ENCODE measurements at regions not wholly inside any gene's neighbourhood (a gene's known extent, or its start where the extent isn't known, plus 50 kb on each side); places are given as distances from the start of the nearest gene placed in this dataset.

DNA sequence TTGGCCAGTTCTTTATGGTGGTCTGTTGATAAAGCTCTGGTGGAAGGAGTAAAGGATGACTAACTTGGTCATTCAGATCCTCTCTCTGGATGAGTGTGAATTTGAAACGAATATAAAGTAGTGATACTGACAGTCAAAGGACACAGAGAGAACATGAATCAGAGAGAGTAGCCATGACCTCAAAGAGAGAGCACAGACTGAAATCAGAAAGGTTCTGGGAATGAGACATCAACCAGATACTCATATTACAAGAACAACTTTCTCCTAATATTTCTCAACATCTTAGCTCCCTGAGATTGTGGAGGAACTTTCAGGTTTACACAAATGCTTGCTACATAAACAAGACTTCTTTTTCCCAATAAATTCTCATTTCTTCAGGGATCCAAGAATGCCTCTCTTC, 849.1 kb upstream of the CHAC2 start:
- CTCF ChIA-PET, result no interaction called here
- no peak overlapping the region for H3K4me3 Mint-ChIP-seq
- DNase-seq, result no peak
- H3K9me3 Mint-ChIP-seq, result no peaks in the 10 kb centered on the region
- no peaks in the 10 kb centered on the region for H3K27me3 Mint-ChIP-seq
- no peaks in the 10 kb centered on the region for H3K4me1 Mint-ChIP-seq
- no peaks in the 10 kb centered on the region for H3K36me3 Mint-ChIP-seq
- H3K27ac Mint-ChIP-seq, result no peak overlapping the region

DNA sequence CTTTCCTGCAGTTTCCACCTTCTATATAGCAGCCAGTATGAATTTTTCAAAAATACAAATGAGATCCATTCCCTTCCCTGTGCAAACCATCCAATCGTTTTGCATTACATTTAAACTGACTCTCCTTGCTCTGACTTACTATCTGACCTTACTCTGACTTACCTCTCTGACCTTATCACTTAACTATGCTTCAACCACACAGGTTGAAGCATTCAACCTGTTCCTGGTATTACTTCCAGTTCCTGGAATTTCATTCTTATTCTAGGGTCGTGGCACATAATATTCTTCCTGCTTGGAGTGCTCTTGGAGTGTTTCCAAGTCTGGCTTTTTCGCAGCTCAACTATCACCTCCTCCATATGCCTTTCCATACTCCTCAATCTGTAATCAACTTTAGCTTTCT, 850.6 kb upstream of the CHAC2 start:
- Mint-ChIP-seq H3K4me3 (no peak overlapping the region), H3K27ac (no peak overlapping the region), H3K9me3 (no peaks in the 10 kb centered on the region), H3K27me3 (no peaks in the 10 kb centered on the region), H3K36me3 (no peaks in the 10 kb centered on the region), H3K4me1 (no peaks in the 10 kb centered on the region)
- DNase-seq, result no peak
- CTCF ChIA-PET, result no interaction called here

DNA sequence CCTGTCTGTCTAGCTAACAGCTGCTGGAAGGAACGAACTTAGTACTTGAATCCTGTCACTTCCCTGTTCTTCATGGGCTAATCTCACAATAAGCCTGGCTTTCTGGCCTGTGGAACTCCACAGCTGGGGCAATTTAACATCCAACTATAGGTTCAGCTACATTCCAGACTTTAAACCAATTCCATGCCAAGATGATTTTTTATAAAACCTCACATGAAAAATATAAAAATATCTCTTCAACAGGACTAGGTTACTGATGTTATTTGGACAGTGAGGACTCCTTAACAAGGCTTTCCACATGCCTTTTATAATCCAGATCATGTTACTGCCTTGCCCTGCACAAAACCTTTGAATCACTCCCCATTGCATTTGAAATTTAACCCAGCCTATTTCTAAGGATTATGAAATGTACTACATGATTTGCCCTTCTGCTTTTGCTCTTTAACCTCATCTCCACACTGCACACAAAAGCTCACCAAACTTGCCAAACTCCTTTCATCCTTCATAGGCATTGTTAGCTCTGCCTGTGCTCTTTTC, 863.2 kb upstream of the CHAC2 start:
- Mint-ChIP-seq H3K4me3 (no peak overlapping the region), H3K27ac (no peak overlapping the region), H3K27me3 (no peaks in the 10 kb centered on the region), H3K36me3 (no peaks in the 10 kb centered on the region), H3K4me1 (no peaks in the 10 kb centered on the region), H3K9me3 (peaks cover 8% of the 10 kb centered on the region)
- no peak for DNase-seq
- CTCF ChIA-PET, result no interaction called here

DNA sequence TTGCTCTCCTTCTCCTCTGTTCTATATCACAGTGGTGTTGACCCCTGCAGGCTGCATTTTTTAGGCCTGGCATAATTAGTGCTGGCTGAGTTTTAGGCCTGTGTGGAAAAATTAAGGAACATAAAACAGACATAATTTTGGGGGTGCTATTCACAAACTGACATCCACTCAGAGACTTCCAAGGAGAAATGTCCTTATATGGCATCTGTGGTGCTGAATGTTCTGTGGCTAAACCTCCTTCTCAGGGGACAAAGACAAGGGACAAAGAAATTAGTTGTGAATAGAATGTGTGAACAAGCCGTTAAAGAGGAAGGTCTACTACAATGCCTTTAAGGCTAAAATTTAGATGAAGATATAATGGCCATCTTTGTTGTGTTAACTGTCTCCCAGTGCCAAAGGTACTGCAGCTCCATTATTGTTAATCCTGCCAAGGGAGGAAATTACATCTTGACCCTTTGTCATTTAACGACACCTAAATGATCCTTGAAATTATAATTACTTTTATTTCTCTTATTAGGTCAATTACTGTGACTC, 870.0 kb upstream of the CHAC2 start:
- CTCF ChIA-PET, result no interaction called here
- H3K36me3 Mint-ChIP-seq, result no peaks in the 10 kb centered on the region
- no peak overlapping the region for H3K4me3 Mint-ChIP-seq
- no peak for DNase-seq
- H3K27ac Mint-ChIP-seq, result no peak overlapping the region
- H3K9me3 Mint-ChIP-seq, result peaks cover 19% of the 10 kb centered on the region
- no peaks in the 10 kb centered on the region for H3K4me1 Mint-ChIP-seq
- no peaks in the 10 kb centered on the region for H3K27me3 Mint-ChIP-seq

DNA sequence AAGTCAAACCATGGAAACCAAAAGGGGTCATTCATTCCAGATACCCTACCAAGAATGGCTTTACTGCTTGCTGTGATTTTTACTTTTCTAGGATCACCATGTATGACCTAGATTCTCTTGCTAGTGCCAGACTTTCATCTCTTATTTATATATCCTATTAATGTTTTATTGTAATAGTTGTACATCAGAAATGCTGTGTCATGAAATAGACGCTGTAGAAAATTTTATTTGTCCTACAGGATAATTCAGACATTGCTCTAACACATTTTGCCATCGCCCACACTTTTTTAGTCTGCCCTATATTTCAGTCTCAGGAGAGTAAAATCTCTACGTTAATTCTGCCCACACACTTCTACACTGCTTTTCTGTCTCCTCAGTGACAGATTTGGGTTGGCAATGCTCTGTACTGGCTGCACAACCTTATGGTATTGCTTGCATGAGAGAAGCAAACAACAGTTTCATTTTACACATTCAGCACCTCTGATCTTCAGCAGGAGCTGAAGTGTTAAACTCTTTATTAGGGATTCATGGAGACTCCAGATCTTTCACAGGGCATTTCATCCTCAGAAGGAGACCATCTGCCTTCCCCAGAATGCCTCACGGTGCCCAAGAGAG, 871.8 kb upstream of the CHAC2 start:
- Mint-ChIP-seq H3K27me3 (no peaks in the 10 kb centered on the region), H3K4me1 (no peaks in the 10 kb centered on the region), H3K36me3 (no peaks in the 10 kb centered on the region), H3K4me3 (no peak overlapping the region), H3K27ac (no peak overlapping the region), H3K9me3 (peaks cover 21% of the 10 kb centered on the region)
- DNase-seq, result no peak
- CTCF ChIA-PET, result no interaction called here

DNA sequence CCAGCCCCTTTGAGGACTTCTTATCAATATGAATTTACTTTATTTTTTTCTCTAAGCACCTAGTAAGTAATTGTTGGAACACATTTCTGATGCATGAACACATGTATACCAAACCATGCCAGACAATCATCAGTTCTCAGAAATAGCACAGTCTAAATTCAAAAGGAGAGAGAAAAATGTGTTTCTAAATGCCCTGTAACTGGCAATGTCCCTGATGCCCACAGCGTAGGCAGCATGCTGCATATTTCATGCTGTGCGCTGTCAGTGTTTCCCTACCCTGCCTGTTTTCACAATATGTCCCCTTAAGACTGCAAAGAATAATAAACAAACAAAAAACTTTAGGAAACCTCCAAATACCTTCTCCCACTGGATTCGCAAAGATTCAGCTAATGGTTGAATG, 881.0 kb upstream of the CHAC2 start:
- Mint-ChIP-seq H3K4me3 (no peak overlapping the region), H3K9me3 (peaks cover 3% of the 10 kb centered on the region), H3K36me3 (no peaks in the 10 kb centered on the region), H3K27ac (no peak overlapping the region), H3K27me3 (no peaks in the 10 kb centered on the region), H3K4me1 (no peaks in the 10 kb centered on the region)
- CTCF ChIA-PET, result no interaction called here
- DNase-seq, result no peak

DNA sequence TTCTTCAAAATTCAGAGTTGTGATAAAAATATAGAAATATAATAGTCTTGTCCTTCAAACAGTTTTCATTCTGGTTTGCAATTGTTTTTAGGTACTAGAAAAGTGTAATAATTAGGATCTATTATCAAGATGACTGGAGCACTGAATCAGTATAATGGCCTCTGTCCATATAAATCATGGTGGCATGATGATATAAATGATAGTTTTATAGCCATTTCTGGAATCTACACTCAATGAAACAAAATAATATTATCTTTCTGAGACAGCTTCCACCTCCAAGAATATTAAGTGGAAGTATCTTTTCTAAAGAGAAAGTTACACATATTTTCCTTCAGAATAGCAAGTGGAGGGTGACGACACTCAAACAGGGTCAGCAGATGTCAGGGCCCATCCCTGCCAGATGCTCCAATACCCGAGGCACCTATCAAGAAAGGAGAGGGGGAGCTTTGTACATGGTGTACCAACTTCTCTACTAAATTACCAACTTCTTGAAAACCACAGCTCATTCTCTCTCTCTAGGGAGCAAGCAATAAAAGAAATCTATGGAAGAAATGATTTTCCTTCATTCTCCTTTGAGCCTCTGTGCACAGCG, 882.7 kb upstream of the CHAC2 start:
- Mint-ChIP-seq H3K9me3 (no peaks in the 10 kb centered on the region), H3K4me1 (no peaks in the 10 kb centered on the region), H3K27me3 (no peaks in the 10 kb centered on the region), H3K36me3 (no peaks in the 10 kb centered on the region), H3K4me3 (no peak overlapping the region), H3K27ac (no peak overlapping the region)
- CTCF ChIA-PET, result no interaction called here
- no peak for DNase-seq

DNA sequence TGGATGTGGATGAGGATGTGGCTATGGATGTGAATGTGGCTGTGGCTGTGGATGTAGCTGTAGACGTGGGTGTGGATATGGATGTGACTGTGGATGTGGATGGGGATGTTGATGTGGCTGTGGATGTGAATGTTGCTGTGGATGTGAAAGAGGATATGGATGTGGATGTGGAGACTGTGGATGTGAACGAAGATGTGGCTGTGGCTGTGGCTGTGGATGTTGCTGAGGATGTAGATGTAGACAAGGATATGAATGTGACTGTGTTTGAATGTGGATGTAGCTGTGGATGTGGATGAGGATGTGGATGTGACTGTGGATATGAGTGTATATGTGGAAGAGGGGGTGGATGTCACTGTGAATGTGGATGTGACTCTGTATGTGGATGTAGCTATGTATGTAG, 884.6 kb upstream of the CHAC2 start:
- Mint-ChIP-seq H3K9me3 (no peaks in the 10 kb centered on the region), H3K27ac (no peak overlapping the region)

DNA sequence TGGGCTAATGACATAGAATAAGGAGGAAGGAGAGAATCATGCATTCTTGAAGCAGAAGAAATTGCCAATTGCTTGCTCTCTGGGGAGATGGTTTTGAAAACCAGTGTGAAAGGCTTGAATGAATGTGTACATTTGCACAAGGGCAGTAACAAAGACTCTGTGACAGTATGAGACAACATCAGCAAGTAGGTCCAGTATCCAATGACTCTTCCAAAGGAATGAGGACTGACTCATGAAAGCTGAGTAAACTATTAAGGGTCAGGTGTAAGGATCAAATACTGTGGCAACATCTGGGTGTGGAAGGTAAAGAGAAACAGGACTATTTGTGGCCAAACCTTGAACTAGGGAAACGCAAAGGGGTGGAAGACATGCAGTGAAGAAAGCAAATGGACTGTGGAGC, 886.0 kb upstream of the CHAC2 start:
- Mint-ChIP-seq H3K36me3 (no peaks in the 10 kb centered on the region), H3K27ac (no peak overlapping the region), H3K27me3 (no peaks in the 10 kb centered on the region), H3K4me1 (no peaks in the 10 kb centered on the region), H3K9me3 (no peaks in the 10 kb centered on the region), H3K4me3 (no peak overlapping the region)
- CTCF ChIA-PET, result no interaction called here
- DNase-seq, result no peak

More for the DNA sequence above, 884.6 kb upstream of the CHAC2 start:
- no peaks in the 10 kb centered on the region for H3K36me3 Mint-ChIP-seq
- no peak overlapping the region for H3K4me3 Mint-ChIP-seq
- no peaks in the 10 kb centered on the region for H3K27me3 Mint-ChIP-seq
- H3K4me1 Mint-ChIP-seq, result no peaks in the 10 kb centered on the region
- DNase-seq, result no peak
- CTCF ChIA-PET, result no interaction called here

DNA sequence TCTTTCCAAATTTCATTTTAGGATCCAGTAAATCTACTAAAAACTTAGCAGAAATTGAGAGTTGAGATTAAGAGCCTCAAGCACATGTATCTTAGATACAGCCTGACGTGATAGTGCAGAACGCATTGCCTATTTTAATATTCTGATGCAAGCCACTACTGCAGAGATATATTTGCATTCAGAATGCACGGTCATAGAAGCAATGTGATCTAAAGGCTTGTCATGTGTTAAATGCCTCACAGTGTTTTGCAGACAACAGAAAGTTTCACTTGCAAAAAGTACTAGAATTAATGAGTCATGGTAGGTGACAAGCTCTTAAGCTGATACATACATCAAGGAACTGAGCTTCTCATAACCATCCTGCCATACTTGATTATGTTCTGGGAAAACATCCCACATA, 886.7 kb upstream of the CHAC2 start:
- Mint-ChIP-seq H3K4me3 (no peak overlapping the region), H3K36me3 (no peaks in the 10 kb centered on the region), H3K27me3 (no peaks in the 10 kb centered on the region), H3K4me1 (no peaks in the 10 kb centered on the region), H3K9me3 (no peaks in the 10 kb centered on the region), H3K27ac (no peak overlapping the region)
- CTCF ChIA-PET, result no interaction called here
- DNase-seq, result no peak

DNA sequence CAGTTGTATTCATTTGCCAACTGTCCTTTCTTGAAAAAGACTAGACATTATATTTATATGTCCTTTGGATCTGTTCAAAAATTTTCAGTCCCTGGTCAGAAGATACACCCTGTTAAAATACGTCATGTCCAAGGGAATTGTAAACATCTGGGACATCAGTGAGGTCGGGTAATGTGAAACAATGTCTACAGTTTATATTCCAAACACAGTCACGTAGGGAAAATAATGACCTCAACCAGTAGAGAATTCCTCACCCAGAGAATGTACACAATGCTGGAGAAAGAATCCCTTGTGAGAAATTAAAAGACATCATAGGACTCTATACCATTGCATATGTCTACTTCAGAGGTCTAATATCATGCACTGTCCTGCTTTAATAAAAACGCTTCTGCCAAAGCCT, 888.0 kb upstream of the CHAC2 start:
- H3K27ac Mint-ChIP-seq, result no peak overlapping the region

DNA sequence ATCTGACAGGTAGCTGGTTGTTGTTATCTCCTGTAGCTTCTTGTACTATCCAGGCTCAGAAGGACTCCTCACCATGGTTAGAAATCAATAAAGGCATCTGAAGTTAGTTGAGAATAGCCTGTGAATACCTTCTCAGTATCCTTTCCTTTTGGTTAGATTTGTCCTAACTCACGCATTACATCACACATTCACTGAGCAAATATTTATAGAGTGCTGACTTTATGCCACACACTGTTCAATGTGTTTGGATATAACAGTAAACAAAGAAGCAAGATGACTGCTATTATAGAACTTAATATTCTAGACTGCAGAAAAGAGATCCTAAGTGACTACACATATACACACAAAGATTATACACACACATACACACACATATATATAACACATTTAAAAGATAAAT, 889.9 kb upstream of the CHAC2 start:
- H3K9me3 Mint-ChIP-seq, result no peaks in the 10 kb centered on the region
- no peak for DNase-seq
- H3K27me3 Mint-ChIP-seq, result no peaks in the 10 kb centered on the region
- no peaks in the 10 kb centered on the region for H3K36me3 Mint-ChIP-seq
- CTCF ChIA-PET, result no interaction called here
- H3K4me3 Mint-ChIP-seq, result no peak overlapping the region
- no peak overlapping the region for H3K27ac Mint-ChIP-seq
- no peaks in the 10 kb centered on the region for H3K4me1 Mint-ChIP-seq

More for the DNA sequence above, 888.0 kb upstream of the CHAC2 start:
- CTCF ChIA-PET, result no interaction called here
- no peaks in the 10 kb centered on the region for H3K9me3 Mint-ChIP-seq
- no peaks in the 10 kb centered on the region for H3K4me1 Mint-ChIP-seq
- no peak overlapping the region for H3K4me3 Mint-ChIP-seq
- DNase-seq, result no peak
- H3K36me3 Mint-ChIP-seq, result no peaks in the 10 kb centered on the region
- no peaks in the 10 kb centered on the region for H3K27me3 Mint-ChIP-seq

DNA sequence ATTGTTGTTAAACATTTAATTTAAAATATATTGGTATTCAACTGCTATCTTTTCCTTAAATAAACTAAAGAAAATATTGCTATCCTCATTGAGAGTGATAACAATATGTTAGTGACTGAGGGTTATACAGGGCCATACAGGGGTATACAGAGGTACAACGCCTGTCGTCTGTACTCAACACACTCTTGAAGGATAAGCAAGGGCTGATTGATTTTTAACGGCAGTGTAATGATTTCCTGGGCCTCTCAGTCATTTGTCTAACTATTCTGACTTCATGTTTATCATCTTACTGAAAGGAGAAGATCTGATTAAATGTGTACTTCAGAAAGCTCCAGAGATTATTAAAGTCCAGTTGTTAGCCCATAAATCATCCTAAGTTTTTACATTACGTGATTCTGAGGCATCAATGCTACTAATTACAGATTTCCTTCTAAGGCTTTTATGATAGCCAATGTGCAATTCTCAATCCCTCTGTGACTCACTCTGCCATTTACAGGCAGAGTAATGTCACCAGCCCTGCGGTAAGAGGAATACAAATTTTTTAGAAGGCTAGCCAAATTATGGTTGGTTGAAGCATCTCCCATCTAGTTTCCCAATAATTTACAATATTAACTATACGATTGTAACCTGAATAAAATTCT, 893.0 kb upstream of the CHAC2 start:
- no peak for DNase-seq
- Mint-ChIP-seq H3K9me3 (no peaks in the 10 kb centered on the region), H3K27ac (no peak overlapping the region), H3K4me3 (no peak overlapping the region), H3K27me3 (no peaks in the 10 kb centered on the region), H3K36me3 (no peaks in the 10 kb centered on the region), H3K4me1 (no peaks in the 10 kb centered on the region)
- CTCF ChIA-PET, result no interaction called here

DNA sequence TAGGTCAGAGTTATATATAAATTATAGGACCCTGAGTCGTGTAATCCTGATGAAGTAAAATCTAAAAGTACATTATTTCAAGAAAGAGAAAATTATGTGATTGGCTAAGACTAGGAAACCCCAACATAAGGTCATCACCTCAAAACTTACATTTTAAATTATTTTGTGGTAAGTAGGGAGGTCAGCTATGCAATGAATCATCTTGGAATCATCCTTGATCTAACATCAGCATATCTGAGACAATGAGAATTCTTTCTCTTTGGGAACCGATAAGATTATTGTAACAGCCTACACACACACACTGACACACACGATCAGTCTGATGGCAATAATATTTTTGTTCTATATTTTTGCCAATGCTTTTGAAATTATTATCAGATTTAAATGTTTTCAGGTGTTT, 904.8 kb upstream of the CHAC2 start:
- Mint-ChIP-seq H3K4me1 (no peaks in the 10 kb centered on the region), H3K4me3 (no peak overlapping the region), H3K36me3 (no peaks in the 10 kb centered on the region), H3K9me3 (peaks cover 3% of the 10 kb centered on the region), H3K27me3 (no peaks in the 10 kb centered on the region), H3K27ac (no peak overlapping the region)
- CTCF ChIA-PET, result interaction anchor here (0.6 kb wide), 1 partner anchor 852 kb away, joined by 3 read pairs; no protein-coding TSS in a partner anchor
- DNase-seq, result no peak

DNA sequence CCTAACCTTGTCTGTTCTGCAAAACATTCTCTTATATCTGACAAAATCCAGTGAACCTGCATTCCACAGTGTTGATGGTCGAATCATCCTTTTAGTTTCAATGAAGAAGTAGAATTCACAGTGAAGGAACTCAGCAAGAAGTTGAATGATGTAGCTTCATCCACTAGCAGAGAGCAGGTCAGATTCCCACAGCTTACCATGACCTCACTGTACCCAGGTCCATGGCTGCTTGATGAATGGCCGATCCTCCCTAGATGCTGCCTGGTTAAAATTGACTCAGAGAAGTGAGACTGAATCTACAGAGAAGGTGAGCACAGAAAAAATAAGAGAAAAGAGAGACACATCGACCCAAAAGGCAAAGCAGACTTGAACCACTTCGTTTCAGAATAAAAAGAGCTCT, 906.0 kb upstream of the CHAC2 start:
- H3K36me3 Mint-ChIP-seq, result no peaks in the 10 kb centered on the region
- no peaks in the 10 kb centered on the region for H3K27me3 Mint-ChIP-seq
- peaks cover 3% of the 10 kb centered on the region for H3K9me3 Mint-ChIP-seq
- CTCF ChIA-PET, result no interaction called here
- no peak for DNase-seq
- no peaks in the 10 kb centered on the region for H3K4me1 Mint-ChIP-seq
- no peak overlapping the region for H3K4me3 Mint-ChIP-seq
- H3K27ac Mint-ChIP-seq, result no peak overlapping the region
